ENCODE measurements at regions not wholly inside any gene's neighbourhood (a gene's known extent, or its start where the extent isn't known, plus 50 kb on each side); places are given as distances from the start of the nearest gene placed in this dataset.

- Histone ChIP-seq H3K27ac (no peak overlapping the region), H3K27me3 (replicated peaks) (no peaks in the 10 kb centered on the region), H3K4me3 (ENCODE audit: low read depth, low read length) (no peak overlapping the region), H3K36me3 (replicated peaks) (no peaks in the 10 kb centered on the region)
- in situ Hi-C loops (cut with HindIII; ENCODE audit: low pct_ligation_motif_present, low sequenced_read_pairs) = no loop called here
- DNase-seq = no peak
- TF ChIP-seq CTCF (IDR thresholded peaks at IDR 0.05; ENCODE audit: low read depth, low read length, missing control alignments) = no peak
Measured at GRCh38 chr5:127999909-128000308, 83.7 kb upstream of the SLC12A2 start.

- no peaks in the 10 kb centered on the region for H3K36me3 ChIP-seq (replicated peaks)
- no peak overlapping the region for H3K27ac ChIP-seq
- H3K27me3 ChIP-seq (replicated peaks) = no peaks in the 10 kb centered on the region
- no peak for DNase-seq
- no peak for TF ChIP-seq CTCF (IDR thresholded peaks at IDR 0.05; ENCODE audit: low read depth, low read length, missing control alignments)
- in situ Hi-C loops (cut with HindIII; ENCODE audit: low pct_ligation_motif_present, low sequenced_read_pairs) = no loop called here
- no peak overlapping the region for H3K4me3 ChIP-seq (ENCODE audit: low read depth, low read length)
Measured at GRCh38 chr5:128002425-128002824, 81.1 kb upstream of the SLC12A2 start.

- in situ Hi-C loops (cut with HindIII; ENCODE audit: low pct_ligation_motif_present, low sequenced_read_pairs) = no loop called here
- H3K36me3 ChIP-seq (replicated peaks) = no peaks in the 10 kb centered on the region
- H3K27me3 ChIP-seq (replicated peaks) = no peaks in the 10 kb centered on the region
- H3K27ac ChIP-seq = no peak overlapping the region
- DNase-seq = no peak
- no peak overlapping the region for H3K4me3 ChIP-seq (ENCODE audit: low read depth, low read length)
- TF ChIP-seq CTCF (IDR thresholded peaks at IDR 0.05; ENCODE audit: low read depth, low read length, missing control alignments) = no peak
Measured at GRCh38 chr5:128007939-128008338, 75.6 kb upstream of the SLC12A2 start.

GRCh38 chr5:128009403-128009802 lies 74.2 kb upstream of the SLC12A2 start:
- no peaks in the 10 kb centered on the region for H3K27me3 ChIP-seq (replicated peaks)
- no peak for TF ChIP-seq CTCF (IDR thresholded peaks at IDR 0.05; ENCODE audit: low read depth, low read length, missing control alignments)
- no peak overlapping the region for H3K27ac ChIP-seq
- in situ Hi-C loops (cut with HindIII; ENCODE audit: low pct_ligation_motif_present, low sequenced_read_pairs) = no loop called here
- H3K36me3 ChIP-seq (replicated peaks) = no peaks in the 10 kb centered on the region
- no peak overlapping the region for H3K4me3 ChIP-seq (ENCODE audit: low read depth, low read length)
- no peak for DNase-seq

GRCh38 chr5:128011339-128011738 lies 72.2 kb upstream of the SLC12A2 start:
- DNase-seq = no peak
- TF ChIP-seq CTCF (IDR thresholded peaks at IDR 0.05; ENCODE audit: low read depth, low read length, missing control alignments) = no peak
- Histone ChIP-seq H3K4me3 (ENCODE audit: low read depth, low read length) (no peak overlapping the region), H3K27me3 (replicated peaks) (no peaks in the 10 kb centered on the region), H3K27ac (no peak overlapping the region), H3K36me3 (replicated peaks) (no peaks in the 10 kb centered on the region)
- in situ Hi-C loops (cut with HindIII; ENCODE audit: low pct_ligation_motif_present, low sequenced_read_pairs) = no loop called here

- in situ Hi-C loops (cut with HindIII; ENCODE audit: low pct_ligation_motif_present, low sequenced_read_pairs) = no loop called here
- no peak for DNase-seq
- H3K36me3 ChIP-seq (replicated peaks) = no peaks in the 10 kb centered on the region
- no peak for TF ChIP-seq CTCF (IDR thresholded peaks at IDR 0.05; ENCODE audit: low read depth, low read length, missing control alignments)
- no peaks in the 10 kb centered on the region for H3K27me3 ChIP-seq (replicated peaks)
- no peak overlapping the region for H3K4me3 ChIP-seq (ENCODE audit: low read depth, low read length)
- H3K27ac ChIP-seq = no peak overlapping the region
Measured at GRCh38 chr5:128014578-128014977, 69.0 kb upstream of the SLC12A2 start.
